HepG2 (cell line): ENCODE measurements at regions not wholly inside any gene's neighbourhood (a gene's known extent, or its start where the extent isn't known, plus 50 kb on each side); places are given as distances from the start of the nearest gene placed in this dataset.

Experiments used
- ATAC-seq: fragments of 200-7000 bp; cut with Tn5 transposase; 3 replicates; pipeline ENCODE4 v1.9.1; 2020; ENCODE audit warnings: mild to moderate bottlenecking, moderate library complexity
- BruUV-seq: library from RNA; stranded (reverse); fragments of 400-500 nt; replicated peaks from 2 replicates; lab custom pipeline; 2021; lab: Mats Ljungman, UMichigan
- CTCF ChIA-PET: fragments of 300-600 bp; formaldehyde crosslinking; extraction: SDS; loops from one replicate; lab custom pipeline; 2021; ENCODE audit warnings: low total read pairs, inconsistent platforms, low intra/inter-chr PET ratio; lab: Yijun Ruan, JAX
- POLR2A ChIA-PET: fragments of 350-600 bp; sonication (Branson Sonifier 250); formaldehyde crosslinking; loops from one replicate; lab custom pipeline; 2020; ENCODE audit warnings: antibody characterized with exemption, inconsistent platforms; lab: Yijun Ruan, JAX
- DNase-seq: peaks from one replicate; pipeline ENCODE4 v3.0.0-alpha.2; 2015; ENCODE audit warnings: low spot score
- FAIRE-seq: peaks from 3 replicates; lab custom pipeline; 2011; peaks lifted over from hg19 to GRCh38; lab: Jason Lieb, UNC
- H2AFZ ChIP-seq: one replicate; pipeline ENCODE4 v1.6.1; 2011; ENCODE audit warnings: low read length, inconsistent platforms
- H3K27ac ChIP-seq: fragments of 300-600 bp; 3 replicates; pipeline ENCODE4 v1.8.0; 2011; ENCODE audit warnings: mixed run types, mild to moderate bottlenecking, mixed read lengths, low read length, inconsistent platforms; ENCODE audit not compliant: insufficient read depth; ENCODE audit errors: extremely low read length
- H3K27me3 ChIP-seq, 2 experiments: fragments of 200-600 bp in 1 of 2; 2 replicates in 1 of 2; 3 replicates in 1 of 2; pipeline versions ENCODE4 v1.6.0 to v1.8.0; 2011; ENCODE audit warnings: low read length in 2 of 2, mild to moderate bottlenecking in 2 of 2, moderate library complexity in 2 of 2, inconsistent platforms in 1 of 2; ENCODE audit not compliant: insufficient read depth in 2 of 2, control insufficient read depth in 1 of 2
- H3K36me3 ChIP-seq, 2 experiments: fragments of 200-600 bp in 1 of 2; replicated peaks in 1 of 2; 2 replicates in 1 of 2; 3 replicates in 1 of 2; pipeline versions ENCODE4 v1.5.1 to v1.8.0; 2011; ENCODE audit warnings: low read length in 2 of 2, inconsistent platforms in 1 of 2; ENCODE audit not compliant: insufficient read depth in 2 of 2, control insufficient read depth in 1 of 2
- H3K4me1 ChIP-seq: 2 replicates; pipeline ENCODE4 v1.5.1; 2012; ENCODE audit warnings: low read length, inconsistent platforms; ENCODE audit not compliant: insufficient read depth
- H3K4me2 ChIP-seq: 2 replicates; pipeline ENCODE4 v1.6.0; 2011; ENCODE audit warnings: low read depth, low read length, inconsistent platforms
- H3K4me3 ChIP-seq, 3 experiments: fragments of 200-600 bp in 1 of 3; sonication (generic), shearing (Covaris generic) in 1 of 3; replicated peaks in 1 of 3; 2 replicates each; pipeline ENCODE4 v1.5.1; 2011 to 2016; ENCODE audit warnings: low read length in 3 of 3, inconsistent platforms in 2 of 3, low read depth in 2 of 3, mild to moderate bottlenecking in 2 of 3, control low read depth in 1 of 3, mixed read lengths in 1 of 3; ENCODE audit not compliant: insufficient read depth in 1 of 3
- H3K79me2 ChIP-seq: one replicate; pipeline ENCODE4 v1.6.1; 2011; ENCODE audit warnings: low read length, inconsistent platforms; ENCODE audit not compliant: insufficient read depth
- H3K9ac ChIP-seq: 2 replicates; pipeline ENCODE4 v1.6.0; 2011; ENCODE audit warnings: mild to moderate bottlenecking, low read depth, low read length, inconsistent platforms; ENCODE audit not compliant: insufficient read depth
- H3K9me3 ChIP-seq: 2 replicates; pipeline ENCODE4 v1.5.1; 2012; ENCODE audit warnings: mild to moderate bottlenecking, low read length
- H4K20me1 ChIP-seq: 2 replicates; pipeline ENCODE4 v1.6.0; 2011; ENCODE audit warnings: inconsistent platforms, mild to moderate bottlenecking, low read length, moderate library complexity; ENCODE audit not compliant: insufficient read depth
- ATF3 ChIP-seq: sonication (generic); formaldehyde crosslinking; IDR thresholded peaks from 2 replicates; pipeline ENCODE4 v1.4.0; 2020; ENCODE audit warnings: missing genetic modification reagents
- CSRNP1 ChIP-seq: sonication (generic); formaldehyde crosslinking; IDR thresholded peaks from 2 replicates; pipeline ENCODE4 v1.8.1; 2023; ENCODE audit warnings: mild to moderate bottlenecking, missing genetic modification reagents
- HNF4A ChIP-seq: sonication (generic); formaldehyde crosslinking; IDR thresholded peaks from 2 replicates; pipeline ENCODE4 v1.4.0; 2020; ENCODE audit warnings: missing genetic modification reagents
- IKZF5 ChIP-seq: IDR thresholded peaks from 2 replicates; pipeline ENCODE4 v1.6.1; 2018; ENCODE audit warnings: missing genetic modification reagents, mild to moderate bottlenecking, missing compliant biosample characterization
- KAT8 ChIP-seq: IDR thresholded peaks from 2 replicates; pipeline ENCODE4 v1.6.1; 2016; ENCODE audit warnings: missing genetic modification reagents, missing compliant biosample characterization
- MTF2 ChIP-seq: sonication (generic); formaldehyde crosslinking; IDR thresholded peaks from 2 replicates; pipeline ENCODE4 v1.5.0; 2020; ENCODE audit warnings: missing genetic modification reagents, borderline replicate concordance
- PAWR ChIP-seq: sonication (generic); formaldehyde crosslinking; IDR thresholded peaks from 2 replicates; pipeline ENCODE4 v1.4.0; 2020; ENCODE audit warnings: missing genetic modification reagents, mild to moderate bottlenecking, borderline replicate concordance
- PHF8 ChIP-seq: sonication (generic); formaldehyde crosslinking; IDR thresholded peaks from 2 replicates; pipeline ENCODE4 v1.5.0; 2020; ENCODE audit warnings: missing genetic modification reagents
- POGZ ChIP-seq: sonication (generic); formaldehyde crosslinking; IDR thresholded peaks from 2 replicates; pipeline ENCODE4 v1.4.0; 2020; ENCODE audit warnings: mild to moderate bottlenecking, missing genetic modification reagents
- RELA ChIP-seq: sonication (generic); formaldehyde crosslinking; IDR thresholded peaks from 2 replicates; pipeline ENCODE4 v1.4.0; 2020; ENCODE audit warnings: missing genetic modification reagents
- ZBTB38 ChIP-seq: sonication (generic); formaldehyde crosslinking; IDR thresholded peaks from 2 replicates; pipeline ENCODE4 v1.5.1; 2020; ENCODE audit warnings: mild to moderate bottlenecking, missing genetic modification reagents
- ZNF335 ChIP-seq: sonication (generic); formaldehyde crosslinking; IDR thresholded peaks from 2 replicates; pipeline ENCODE4 v1.4.0; 2020; ENCODE audit warnings: missing genetic modification reagents
- ZNF350 ChIP-seq: sonication (generic); formaldehyde crosslinking; IDR thresholded peaks from 2 replicates; pipeline ENCODE4 v1.4.0; 2020; ENCODE audit warnings: mild to moderate bottlenecking, low read depth, missing genetic modification reagents, borderline replicate concordance
- ZNF354B ChIP-seq: sonication (generic); formaldehyde crosslinking; IDR thresholded peaks from 2 replicates; pipeline ENCODE4 v1.8.0; 2022; ENCODE audit warnings: mild to moderate bottlenecking, missing genetic modification reagents
- ZNF768 ChIP-seq: sonication (generic); formaldehyde crosslinking; IDR thresholded peaks from 2 replicates; pipeline ENCODE4 v1.4.0; 2020; ENCODE audit warnings: missing genetic modification reagents
- WGBS: methylation state at CpG from one replicate; pipeline ENCODE4 v1.1.6; 2017; ENCODE audit warnings: low lambda C conversion rate; 5-methylcytosine and 5-hydroxymethylcytosine counted together
- in situ Hi-C: cut with HindIII; loops from 2 replicates; pipeline ENCODE4 v1.10.0; 2017; ENCODE audit warnings: low pct_unique_long_range_greater_than_20kb; ENCODE audit not compliant: extremely low pct_ligation_motif_present
- intact Hi-C: fragments of 100-400 bp; cut with micrococcal nuclease; formaldehyde crosslinking; loops from one replicate; pipeline ENCODE4 v1.10.0; 2022; ENCODE audit not compliant: unreplicated experiment

- no peak for TF ChIP-seq HNF4A (CRISPR knock-in tag)
- TF ChIP-seq POGZ (CRISPR knock-in tag): no peak
Observed at GRCh38 chr3:39605837-39606236, 138.4 kb downstream of the MOBP start (continued).

GRCh38 chr3:39626198-39626597 lies 158.7 kb downstream of the MOBP start:
- Histone ChIP-seq H3K9ac (no peak overlapping the region), H3K36me3 (no peaks in the 10 kb centered on the region), H3K4me3 (no peak overlapping the region), H3K27me3 (no peaks in the 10 kb centered on the region), H3K4me1 (no peaks in the 10 kb centered on the region), H2AFZ (no peak overlapping the region), H3K79me2 (no peaks in the 10 kb centered on the region), H3K27ac (no peak overlapping the region), H3K9me3 (peaks cover 3% of the 10 kb centered on the region; the same call in 1 of the 2 replicates), H3K4me2 (no peak overlapping the region), H4K20me1 (no peaks in the 10 kb centered on the region)
- in situ Hi-C loops: no loop called here
- POLR2A ChIA-PET: no interaction called here
- CTCF ChIA-PET: no interaction called here
- intact Hi-C loops: no loop called here
- FAIRE-seq: no peak
- 5% methylated on average over 1 of the region's 1 CpG for WGBS
- ATAC-seq: no peak
- DNase-seq: no peak
- no TSS peak for BruUV-seq
- TF ChIP-seq PHF8 (CRISPR knock-in tag): no peak
- TF ChIP-seq ZNF354B (CRISPR knock-in tag): no peak
- TF ChIP-seq MTF2: no peak

- Histone ChIP-seq H3K9me3 (no peaks in the 10 kb centered on the region; the same call in 1 of the 2 replicates), H3K9ac (no peak overlapping the region), H3K27ac (no peak overlapping the region), H3K79me2 (no peaks in the 10 kb centered on the region), H3K36me3 (no peaks in the 10 kb centered on the region), H4K20me1 (no peaks in the 10 kb centered on the region), H3K4me2 (no peak overlapping the region), H2AFZ (no peak overlapping the region), H3K27me3 (no peaks in the 10 kb centered on the region), H3K4me3 (no peak overlapping the region), H3K4me1 (no peaks in the 10 kb centered on the region)
- DNase-seq: no peak
- WGBS: 17% methylated on average over 5 of the region's 5 CpGs
- no TSS peak for BruUV-seq
- in situ Hi-C loops (no loop called here), intact Hi-C loops (no loop called here)
- POLR2A ChIA-PET: no interaction called here
- no peak for ATAC-seq
- FAIRE-seq: no peak
- CTCF ChIA-PET: no interaction called here
- TF ChIP-seq POGZ (CRISPR knock-in tag) (no peak), ZNF768 (CRISPR knock-in tag) (no peak), ZBTB38 (CRISPR knock-in tag) (no peak), ZNF350 (CRISPR knock-in tag) (no peak), RELA (CRISPR knock-in tag) (no peak), ATF3 (no peak), ZNF335 (no peak), KAT8 (CRISPR knock-in tag) (no peak), IKZF5 (CRISPR knock-in tag) (no peak), PAWR (CRISPR knock-in tag) (no peak), CSRNP1 (CRISPR knock-in tag) (no peak)
Observed at GRCh38 chr3:39631136-39631535, 163.7 kb downstream of the MOBP start.
